HG03135 (cell line): ENCODE measurements at regions not wholly inside any gene's neighbourhood (a gene's known extent, or its start where the extent isn't known, plus 50 kb on each side); places are given as distances from the start of the nearest gene placed in this dataset.

ENCODE experiments used
- ATAC-seq: cut with Tn5 transposase; IDR thresholded peaks from one replicate; pipeline ENCODE4 v1.9.1; 2021; ENCODE audit warnings: mild to moderate bottlenecking, moderate library complexity; ENCODE audit not compliant: unreplicated experiment

- ATAC-seq: no peak
Observed at GRCh38 chr5:12459326-12459725, 555.1 kb upstream of the CTNND2 start.

- no peak for ATAC-seq
Observed at GRCh38 chr5:12419075-12419474, 514.8 kb upstream of the CTNND2 start.

GRCh38 chr5:12413585-12413984, 509.3 kb upstream of the CTNND2 start:
- no peak for ATAC-seq

GRCh38 chr5:12413075-12413474, 508.8 kb upstream of the CTNND2 start:
- ATAC-seq: no peak

- no peak for ATAC-seq
Observed at GRCh38 chr5:12399868-12400267, 495.6 kb upstream of the CTNND2 start.

- no peak for ATAC-seq
Observed at GRCh38 chr5:12392246-12392645, 488.0 kb upstream of the CTNND2 start.

- ATAC-seq: no peak
Observed at GRCh38 chr5:12385095-12385494, 480.8 kb upstream of the CTNND2 start.

- no peak for ATAC-seq
Observed at GRCh38 chr5:12384005-12384404, 479.8 kb upstream of the CTNND2 start.

GRCh38 chr5:12367973-12368372, 463.7 kb upstream of the CTNND2 start:
- no peak for ATAC-seq

GRCh38 chr5:12360218-12360617, 456.0 kb upstream of the CTNND2 start:
- ATAC-seq: no peak

GRCh38 chr5:12358371-12359090, 454.3 kb upstream of the CTNND2 start:
- no peak for ATAC-seq

GRCh38 chr5:12357626-12358025, 453.4 kb upstream of the CTNND2 start:
- ATAC-seq: no peak

GRCh38 chr5:12354686-12355085, 450.4 kb upstream of the CTNND2 start:
- no peak for ATAC-seq

- ATAC-seq: no peak
Observed at GRCh38 chr5:12343558-12343957, 439.3 kb upstream of the CTNND2 start.

GRCh38 chr5:12335938-12336337, 431.7 kb upstream of the CTNND2 start:
- ATAC-seq: no peak

- ATAC-seq: no peak
Observed at GRCh38 chr5:12332480-12332879, 428.2 kb upstream of the CTNND2 start.

GRCh38 chr5:12330993-12331588, 426.8 kb upstream of the CTNND2 start:
- no peak for ATAC-seq

GRCh38 chr5:12330381-12330780, 426.1 kb upstream of the CTNND2 start:
- ATAC-seq: no peak

GRCh38 chr5:12323637-12324229, 419.5 kb upstream of the CTNND2 start:
- no peak for ATAC-seq

- no peak for ATAC-seq
Observed at GRCh38 chr5:12322042-12322441, 417.8 kb upstream of the CTNND2 start.

GRCh38 chr5:12320331-12320730, 416.1 kb upstream of the CTNND2 start:
- no peak for ATAC-seq

GRCh38 chr5:12316812-12317211, 412.6 kb upstream of the CTNND2 start:
- no peak for ATAC-seq
